ENCODE measurements at regions not wholly inside any gene's neighbourhood (a gene's known extent, or its start where the extent isn't known, plus 50 kb on each side); places are given as distances from the start of the nearest gene placed in this dataset.

- ChIA-PET CTCF (no interaction called here), POLR2A (no interaction called here)
- Mint-ChIP-seq H3K27ac (ENCODE audit: low read depth, unreplicated experiment) (no peak overlapping the region), H3K9me3 (ENCODE audit: unreplicated experiment) (peaks cover 11% of the 10 kb centered on the region), H3K36me3 (ENCODE audit: insufficient read depth, unreplicated experiment) (no peaks in the 10 kb centered on the region), H3K4me1 (ENCODE audit: insufficient read depth, unreplicated experiment) (peaks cover 5% of the 10 kb centered on the region), H3K27me3 (ENCODE audit: insufficient read depth, unreplicated experiment) (no peaks in the 10 kb centered on the region), H3K4me3 (ENCODE audit: unreplicated experiment) (no peak overlapping the region)
- no peak for DNase-seq (ENCODE audit: unreplicated experiment)
- TF ChIP-seq CTCF (IDR thresholded peaks at IDR 0.05; ENCODE audit: unreplicated experiment): no peak
- BruUV-seq (replicated peaks): no TSS peak
- intact Hi-C loops (cut with micrococcal nuclease): no loop called here
These were observed 1469.0 kb downstream of the LRRC4C start for GRCh38 chr11:39990421-39990831.

DNA sequence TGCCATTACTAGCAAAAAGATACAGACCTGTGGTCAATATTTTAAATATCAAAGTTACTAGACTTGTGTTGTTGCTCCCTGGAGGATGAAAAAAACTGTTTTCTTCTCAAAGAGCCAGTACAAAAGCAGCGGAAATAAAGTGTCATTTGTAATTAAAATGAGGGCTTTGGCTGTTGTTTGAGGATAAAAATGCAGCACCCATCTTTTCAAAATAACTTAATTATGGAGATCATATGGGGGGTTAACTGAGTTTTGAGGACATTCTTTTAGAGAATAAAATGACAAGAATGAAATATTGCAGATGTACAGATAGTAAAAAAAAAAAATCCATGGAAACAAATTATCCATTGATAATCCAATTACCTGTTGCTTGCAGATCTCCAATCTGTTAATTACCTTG is 1484.4 kb downstream of the LRRC4C start:
- CTCF ChIA-PET: interaction anchor here (0.5 kb wide), 1 partner anchor 288 kb away, joined by 3 read pairs; no protein-coding TSS in a partner anchor
- no peak overlapping the region for H3K27ac Mint-ChIP-seq (ENCODE audit: low read depth, unreplicated experiment)

DNA sequence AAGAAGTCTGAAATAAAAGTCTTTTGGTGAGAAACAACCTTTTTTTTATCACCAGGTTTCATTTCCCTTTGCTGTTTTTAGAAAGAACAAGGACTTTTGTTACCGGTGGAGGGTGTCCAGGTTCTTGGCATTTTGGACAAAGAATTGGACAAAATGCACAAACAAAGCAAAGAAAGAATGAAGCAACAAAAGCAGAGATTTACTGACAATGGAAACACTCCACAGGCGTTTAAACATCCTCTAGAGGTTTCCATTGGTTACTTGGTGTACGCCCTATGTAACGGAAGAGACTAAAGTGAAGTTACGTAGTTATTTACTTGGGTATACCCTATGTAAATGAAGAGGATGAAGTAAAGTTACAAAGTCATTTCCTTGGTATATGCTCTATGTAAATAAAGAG is 1487.0 kb downstream of the LRRC4C start:
- Mint-ChIP-seq H3K27ac (ENCODE audit: low read depth, unreplicated experiment) (no peak overlapping the region), H3K4me1 (ENCODE audit: insufficient read depth, unreplicated experiment) (no peaks in the 10 kb centered on the region), H3K36me3 (ENCODE audit: insufficient read depth, unreplicated experiment) (no peaks in the 10 kb centered on the region), H3K4me3 (ENCODE audit: unreplicated experiment) (no peak overlapping the region), H3K27me3 (ENCODE audit: insufficient read depth, unreplicated experiment) (no peaks in the 10 kb centered on the region), H3K9me3 (ENCODE audit: unreplicated experiment) (peaks cover 8% of the 10 kb centered on the region)
- intact Hi-C loops (cut with micrococcal nuclease): no loop called here
- no peak for TF ChIP-seq CTCF (IDR thresholded peaks at IDR 0.05; ENCODE audit: unreplicated experiment)
- ChIA-PET CTCF (interaction anchor here (0.6 kb wide), 2 partner anchors 14 to 1497 kb away, joined by 3 read pairs; no protein-coding TSS in a partner anchor), POLR2A (no interaction called here)
- DNase-seq (ENCODE audit: unreplicated experiment): no peak
- BruUV-seq (replicated peaks): no TSS peak

More for the DNA sequence above, 1484.4 kb downstream of the LRRC4C start:
- POLR2A ChIA-PET: no interaction called here
- TF ChIP-seq CTCF (IDR thresholded peaks at IDR 0.05; ENCODE audit: unreplicated experiment): no peak
- intact Hi-C loops (cut with micrococcal nuclease): no loop called here
- DNase-seq (ENCODE audit: unreplicated experiment): no peak
- Mint-ChIP-seq H3K27me3 (ENCODE audit: insufficient read depth, unreplicated experiment) (no peaks in the 10 kb centered on the region), H3K36me3 (ENCODE audit: insufficient read depth, unreplicated experiment) (no peaks in the 10 kb centered on the region), H3K4me1 (ENCODE audit: insufficient read depth, unreplicated experiment) (no peaks in the 10 kb centered on the region), H3K4me3 (ENCODE audit: unreplicated experiment) (no peak overlapping the region), H3K9me3 (ENCODE audit: unreplicated experiment) (peaks cover 8% of the 10 kb centered on the region)
- BruUV-seq (replicated peaks): no TSS peak

- TF ChIP-seq CTCF (IDR thresholded peaks at IDR 0.05; ENCODE audit: unreplicated experiment): no peak
- Mint-ChIP-seq H3K27ac (ENCODE audit: low read depth, unreplicated experiment) (no peak overlapping the region), H3K27me3 (ENCODE audit: insufficient read depth, unreplicated experiment) (no peaks in the 10 kb centered on the region), H3K4me3 (ENCODE audit: unreplicated experiment) (no peak overlapping the region), H3K9me3 (ENCODE audit: unreplicated experiment) (peaks cover 8% of the 10 kb centered on the region), H3K36me3 (ENCODE audit: insufficient read depth, unreplicated experiment) (no peaks in the 10 kb centered on the region), H3K4me1 (ENCODE audit: insufficient read depth, unreplicated experiment) (no peaks in the 10 kb centered on the region)
- intact Hi-C loops (cut with micrococcal nuclease): no loop called here
- POLR2A ChIA-PET: no interaction called here
- no peak for DNase-seq (ENCODE audit: unreplicated experiment)
- CTCF ChIA-PET: interaction anchor here (0.6 kb wide), 2 partner anchors 14 to 1498 kb away, joined by 3 read pairs; no protein-coding TSS in a partner anchor
- no TSS peak for BruUV-seq (replicated peaks)
These were observed 1487.5 kb downstream of the LRRC4C start for GRCh38 chr11:39971938-39972337.
